ENCODE measurements at regions not wholly inside any gene's neighbourhood (a gene's known extent, or its start where the extent isn't known, plus 50 kb on each side); places are given as distances from the start of the nearest gene placed in this dataset.

DNA sequence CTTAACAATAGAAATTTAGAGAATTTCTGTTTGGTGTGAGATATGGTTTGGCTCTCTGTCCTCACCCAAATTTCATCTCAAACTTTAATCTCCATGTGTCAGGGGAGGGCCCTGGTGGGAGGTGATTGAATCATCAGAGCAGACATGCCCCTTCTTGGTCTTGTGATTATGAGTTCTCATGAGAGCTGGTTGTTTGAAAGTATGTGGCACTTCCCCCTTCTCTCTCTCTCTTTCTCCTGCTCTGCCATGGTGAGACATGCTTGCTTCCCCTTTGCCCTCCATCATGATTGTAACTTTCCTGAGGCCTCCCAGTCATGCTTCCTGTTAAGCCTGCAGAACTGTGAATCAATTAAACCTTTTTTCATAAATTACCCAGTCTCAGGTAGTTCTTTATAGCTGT is 524.7 kb upstream of the ACVR2A start:
- Histone ChIP-seq H3K36me3 (ENCODE audit: low read depth) (no peaks in the 10 kb centered on the region), H3K4me3 (ENCODE audit: severe bottlenecking) (no peak overlapping the region), H3K27me3 (ENCODE audit: insufficient read depth, poor library complexity, severe bottlenecking) (no peaks in the 10 kb centered on the region), H3K4me1 (ENCODE audit: insufficient read depth, poor library complexity, severe bottlenecking) (no peaks in the 10 kb centered on the region), H3K9me3 (ENCODE audit: severe bottlenecking) (no peaks in the 10 kb centered on the region), H3K27ac (ENCODE audit: poor library complexity, severe bottlenecking) (no peak overlapping the region)
- ATAC-seq (ENCODE audit: low read depth) (no peak), DNase-seq (ENCODE audit: low spot score) (no peak)
- TF ChIP-seq, protein P1, sequence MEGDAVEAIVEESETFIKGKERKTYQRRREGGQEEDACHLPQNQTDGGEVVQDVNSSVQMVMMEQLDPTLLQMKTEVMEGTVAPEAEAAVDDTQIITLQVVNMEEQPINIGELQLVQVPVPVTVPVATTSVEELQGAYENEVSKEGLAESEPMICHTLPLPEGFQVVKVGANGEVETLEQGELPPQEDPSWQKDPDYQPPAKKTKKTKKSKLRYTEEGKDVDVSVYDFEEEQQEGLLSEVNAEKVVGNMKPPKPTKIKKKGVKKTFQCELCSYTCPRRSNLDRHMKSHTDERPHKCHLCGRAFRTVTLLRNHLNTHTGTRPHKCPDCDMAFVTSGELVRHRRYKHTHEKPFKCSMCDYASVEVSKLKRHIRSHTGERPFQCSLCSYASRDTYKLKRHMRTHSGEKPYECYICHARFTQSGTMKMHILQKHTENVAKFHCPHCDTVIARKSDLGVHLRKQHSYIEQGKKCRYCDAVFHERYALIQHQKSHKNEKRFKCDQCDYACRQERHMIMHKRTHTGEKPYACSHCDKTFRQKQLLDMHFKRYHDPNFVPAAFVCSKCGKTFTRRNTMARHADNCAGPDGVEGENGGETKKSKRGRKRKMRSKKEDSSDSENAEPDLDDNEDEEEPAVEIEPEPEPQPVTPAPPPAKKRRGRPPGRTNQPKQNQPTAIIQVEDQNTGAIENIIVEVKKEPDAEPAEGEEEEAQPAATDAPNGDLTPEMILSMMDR (IDR thresholded peaks at IDR 0.05; ENCODE audit: poor library complexity, severe bottlenecking) = no peak

DNA sequence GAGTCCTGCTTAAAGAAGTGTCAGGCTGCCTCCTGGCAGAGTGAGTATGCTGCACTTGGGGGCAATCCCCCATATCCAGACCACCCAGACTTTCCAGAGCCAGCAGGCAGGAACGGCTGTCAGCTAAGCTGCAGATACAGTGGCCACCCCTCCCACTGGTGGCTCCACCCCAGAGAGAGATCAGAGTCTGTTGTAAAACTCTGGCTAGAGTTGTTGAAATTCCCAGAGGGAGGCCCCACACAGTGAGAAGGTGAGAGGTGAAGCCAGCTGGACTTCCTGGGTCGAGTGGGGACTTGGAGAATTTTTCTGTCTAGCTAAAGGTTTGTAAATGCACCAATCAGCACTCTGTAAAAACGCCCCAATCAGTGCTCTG is 533.8 kb upstream of the ACVR2A start:
- Histone ChIP-seq H3K9me3 (ENCODE audit: severe bottlenecking) (no peaks in the 10 kb centered on the region), H3K4me1 (ENCODE audit: insufficient read depth, poor library complexity, severe bottlenecking) (no peaks in the 10 kb centered on the region), H3K27ac (ENCODE audit: poor library complexity, severe bottlenecking) (no peak overlapping the region), H3K27me3 (ENCODE audit: insufficient read depth, poor library complexity, severe bottlenecking) (no peaks in the 10 kb centered on the region), H3K36me3 (ENCODE audit: low read depth) (no peaks in the 10 kb centered on the region), H3K4me3 (ENCODE audit: severe bottlenecking) (no peak overlapping the region)
- DNase-seq (ENCODE audit: low spot score) (no peak), ATAC-seq (ENCODE audit: low read depth) (no peak)
- TF ChIP-seq, protein P1 (IDR thresholded peaks at IDR 0.05; ENCODE audit: poor library complexity, severe bottlenecking) = no peak

DNA sequence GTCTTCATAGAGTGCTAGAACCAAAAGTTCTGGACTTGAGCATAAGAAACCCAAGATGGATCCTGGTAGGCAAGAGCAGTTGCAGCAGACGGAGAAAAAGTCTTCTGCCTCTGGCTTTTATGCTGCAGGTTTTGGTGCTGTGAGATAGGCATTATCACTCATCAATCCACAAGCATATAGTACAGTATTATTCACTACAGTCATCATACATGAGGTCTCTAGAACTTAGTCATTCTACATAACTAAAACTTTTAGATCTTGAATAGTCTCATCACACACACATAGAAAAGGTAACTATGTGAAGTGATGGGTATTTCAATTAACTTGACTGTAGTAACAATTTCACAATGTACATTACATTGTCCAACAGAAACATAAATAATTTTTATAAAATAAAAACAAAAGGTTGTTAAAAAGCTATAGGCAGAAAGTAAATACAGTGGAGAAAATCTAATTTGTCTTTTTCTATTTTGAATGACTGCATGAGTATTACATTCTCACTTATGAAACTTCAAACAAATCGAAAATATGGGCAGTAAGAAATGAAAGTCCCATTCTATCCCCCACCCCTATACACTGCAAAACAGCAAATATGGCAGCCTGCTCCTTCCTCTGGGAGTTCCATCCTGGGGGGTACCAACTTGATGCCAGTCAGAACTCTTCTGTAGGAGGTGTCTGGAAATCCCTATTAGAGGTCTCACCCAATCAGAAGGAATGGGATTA is 534.3 kb upstream of the ACVR2A start:
- DNase-seq (ENCODE audit: low spot score) (no peak), ATAC-seq (ENCODE audit: low read depth) (no peak)
- H3K4me3 ChIP-seq (ENCODE audit: severe bottlenecking) = no peak overlapping the region
- TF ChIP-seq, protein P1 (IDR thresholded peaks at IDR 0.05; ENCODE audit: poor library complexity, severe bottlenecking) = no peak
- H3K27ac ChIP-seq (ENCODE audit: poor library complexity, severe bottlenecking) = no peak overlapping the region
- no peaks in the 10 kb centered on the region for H3K9me3 ChIP-seq (ENCODE audit: severe bottlenecking)
- no peaks in the 10 kb centered on the region for H3K36me3 ChIP-seq (ENCODE audit: low read depth)
- no peaks in the 10 kb centered on the region for H3K27me3 ChIP-seq (ENCODE audit: insufficient read depth, poor library complexity, severe bottlenecking)
- no peaks in the 10 kb centered on the region for H3K4me1 ChIP-seq (ENCODE audit: insufficient read depth, poor library complexity, severe bottlenecking)

DNA sequence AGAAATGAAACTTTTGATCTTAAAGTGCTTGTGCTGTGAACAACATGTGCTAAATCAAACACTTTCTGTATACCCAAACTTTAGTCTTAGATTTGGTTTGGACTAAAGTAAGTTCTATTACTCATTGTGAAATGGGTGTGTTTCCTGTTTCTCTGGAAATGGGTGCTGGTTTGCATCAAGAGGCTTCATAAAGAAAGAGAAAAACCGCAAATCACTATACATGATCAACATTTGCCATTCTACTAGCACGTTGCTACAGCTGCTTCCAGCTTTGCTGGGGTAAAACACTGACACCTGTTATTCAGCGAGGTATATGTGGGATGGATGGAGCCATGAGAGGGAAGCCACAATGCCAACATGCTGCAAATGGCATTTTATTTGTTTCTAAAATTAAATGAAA is 547.0 kb upstream of the ACVR2A start:
- no peak for ATAC-seq (ENCODE audit: low read depth)
- no peak overlapping the region for H3K4me3 ChIP-seq (ENCODE audit: severe bottlenecking)
- H3K4me1 ChIP-seq (ENCODE audit: insufficient read depth, poor library complexity, severe bottlenecking) = peaks cover 9% of the 10 kb centered on the region
- no peak overlapping the region for H3K27ac ChIP-seq (ENCODE audit: poor library complexity, severe bottlenecking)
- TF ChIP-seq, protein P1 (IDR thresholded peaks at IDR 0.05; ENCODE audit: poor library complexity, severe bottlenecking) = no peak
- H3K27me3 ChIP-seq (ENCODE audit: insufficient read depth, poor library complexity, severe bottlenecking) = no peaks in the 10 kb centered on the region
- H3K36me3 ChIP-seq (ENCODE audit: low read depth) = no peaks in the 10 kb centered on the region
- no peaks in the 10 kb centered on the region for H3K9me3 ChIP-seq (ENCODE audit: severe bottlenecking)
- DNase-seq (ENCODE audit: low spot score) = no peak

DNA sequence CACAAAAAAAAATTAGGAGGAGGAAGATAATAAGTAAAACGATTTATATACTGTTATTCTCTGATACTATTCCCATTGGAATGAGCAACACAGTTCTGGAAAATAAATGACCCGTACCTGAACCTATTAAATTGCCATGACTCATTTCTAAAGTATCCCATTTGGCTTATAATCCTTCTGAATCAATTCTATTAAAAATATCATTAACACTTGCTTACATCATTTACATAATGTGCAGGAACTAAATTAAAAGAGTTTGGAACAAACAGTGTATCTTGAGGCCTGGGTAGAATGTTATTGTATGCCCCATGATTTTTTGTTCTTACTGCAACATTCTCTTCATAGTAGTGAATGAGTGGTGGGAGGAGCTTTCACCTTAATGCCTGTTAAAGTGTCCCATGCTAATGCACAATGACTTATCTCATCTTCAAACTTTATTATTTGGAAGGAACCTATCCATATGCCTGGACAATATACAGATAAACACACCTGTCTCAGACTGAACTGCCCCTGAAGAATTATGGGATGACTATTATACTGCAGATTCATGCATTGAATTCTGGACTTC is 549.9 kb upstream of the ACVR2A start:
- ATAC-seq (ENCODE audit: low read depth) = peak; percentile 72; the same call in 2 of the 3 replicates
- peaks cover 9% of the 10 kb centered on the region for H3K4me1 ChIP-seq (ENCODE audit: insufficient read depth, poor library complexity, severe bottlenecking)

More for the DNA sequence above, 549.9 kb upstream of the ACVR2A start:
- H3K36me3 ChIP-seq (ENCODE audit: low read depth) = no peaks in the 10 kb centered on the region
- no peak overlapping the region for H3K27ac ChIP-seq (ENCODE audit: poor library complexity, severe bottlenecking)
- DNase-seq (ENCODE audit: low spot score) = no peak
- TF ChIP-seq, protein P1 (IDR thresholded peaks at IDR 0.05; ENCODE audit: poor library complexity, severe bottlenecking) = no peak
- no peaks in the 10 kb centered on the region for H3K9me3 ChIP-seq (ENCODE audit: severe bottlenecking)
- no peak overlapping the region for H3K4me3 ChIP-seq (ENCODE audit: severe bottlenecking)
- no peaks in the 10 kb centered on the region for H3K27me3 ChIP-seq (ENCODE audit: insufficient read depth, poor library complexity, severe bottlenecking)

Measured in RWPE2 (cell line).